Mesenchymal stem cell (in vitro differentiated cells and primary cell): ENCODE measurements at regions not wholly inside any gene's neighbourhood (a gene's known extent, or its start where the extent isn't known, plus 50 kb on each side); places are given as distances from the start of the nearest gene placed in this dataset.
"Not testable (repeated sequence)": the region's sequence is repeated elsewhere in the genome, so short reads cannot be mapped to it uniquely, and the experiment has no call there.

Experiments
- DNase-seq: peaks from one replicate; pipeline ENCODE4 v3.0.0-alpha.2; 2013
- H2AFZ ChIP-seq: one replicate; pipeline ENCODE4 v1.6.1; 2013; ENCODE audit warnings: low read depth, mild to moderate bottlenecking, control low read depth, inconsistent platforms, low read length, moderate library complexity
- H2AK5ac ChIP-seq: 2 replicates; pipeline ENCODE4 v1.6.1; 2013; ENCODE audit warnings: low read length, moderate library complexity, mild to moderate bottlenecking, inconsistent platforms; ENCODE audit not compliant: severe bottlenecking
- H2BK120ac ChIP-seq: one replicate; pipeline ENCODE4 v1.6.1; 2013; ENCODE audit warnings: low read depth, mild to moderate bottlenecking, inconsistent platforms, low read length, moderate library complexity
- H2BK12ac ChIP-seq, 2 experiments: one replicate each; pipeline ENCODE4 v1.6.1; 2013; ENCODE audit warnings: inconsistent platforms in 2 of 2, low read length in 2 of 2, mild to moderate bottlenecking in 2 of 2, moderate library complexity in 2 of 2, control low read depth in 1 of 2
- H2BK15ac ChIP-seq: one replicate; pipeline ENCODE4 v1.6.1; 2013; ENCODE audit warnings: mild to moderate bottlenecking, low read depth, inconsistent platforms; ENCODE audit not compliant: poor library complexity, severe bottlenecking
- H2BK5ac ChIP-seq: 2 replicates; pipeline ENCODE4 v1.6.1; 2013; ENCODE audit warnings: low read depth, mild to moderate bottlenecking, low read length, control low read depth, inconsistent platforms; ENCODE audit not compliant: poor library complexity, severe bottlenecking
- H3K14ac ChIP-seq, 2 experiments: one replicate each; pipeline ENCODE4 v1.6.1; 2013; ENCODE audit warnings: inconsistent platforms in 2 of 2, low read length in 2 of 2, control low read depth in 1 of 2, mild to moderate bottlenecking in 1 of 2, moderate library complexity in 1 of 2
- H3K18ac ChIP-seq, 2 experiments: one replicate each; pipeline ENCODE4 v1.6.1; 2013; ENCODE audit warnings: inconsistent platforms in 2 of 2, low read length in 2 of 2, control low read depth in 1 of 2, low read depth in 1 of 2, mild to moderate bottlenecking in 1 of 2
- H3K23ac ChIP-seq, 2 experiments: one replicate each; pipeline ENCODE4 v1.6.1; 2013; ENCODE audit warnings: inconsistent platforms in 2 of 2, low read length in 2 of 2, mild to moderate bottlenecking in 2 of 2, moderate library complexity in 2 of 2, control low read depth in 1 of 2
- H3K27ac ChIP-seq: 2 replicates; pipeline ENCODE4 v1.5.1; 2013; ENCODE audit warnings: mild to moderate bottlenecking, moderate library complexity, low read length, control low read depth, inconsistent platforms; ENCODE audit not compliant: poor library complexity, severe bottlenecking
- H3K27me3 ChIP-seq, 2 experiments: 2 replicates each; pipeline versions ENCODE4 v1.6.1 to v1.7.0; 2013; ENCODE audit warnings: low read length in 2 of 2, mild to moderate bottlenecking in 2 of 2, moderate library complexity in 2 of 2, control low read depth in 1 of 2, inconsistent platforms in 1 of 2; ENCODE audit not compliant: control insufficient read depth in 1 of 2, insufficient read depth in 1 of 2
- H3K36me3 ChIP-seq, 2 experiments: 2 replicates each; pipeline versions ENCODE4 v1.6.1 to v1.7.0; 2013; ENCODE audit warnings: low read length in 2 of 2, control low read depth in 1 of 2, inconsistent platforms in 1 of 2, low read depth in 1 of 2, mild to moderate bottlenecking in 1 of 2; ENCODE audit not compliant: insufficient read depth in 2 of 2, control insufficient read depth in 1 of 2
- H3K4ac ChIP-seq, 2 experiments: one replicate each; pipeline ENCODE4 v1.6.1; 2013; ENCODE audit warnings: inconsistent platforms in 2 of 2, low read length in 2 of 2, mild to moderate bottlenecking in 2 of 2, moderate library complexity in 2 of 2, control low read depth in 1 of 2, low read depth in 1 of 2
- H3K4me1 ChIP-seq: 2 replicates; pipeline ENCODE4 v1.6.1; 2013; ENCODE audit warnings: low read depth, low read length, control low read depth; ENCODE audit not compliant: control insufficient read depth, insufficient read depth
- H3K4me2 ChIP-seq: 2 replicates; pipeline ENCODE4 v1.6.1; 2013; ENCODE audit warnings: low read length, mild to moderate bottlenecking, inconsistent platforms; ENCODE audit not compliant: poor library complexity, severe bottlenecking
- H3K4me3 ChIP-seq, 2 experiments: 2 replicates each; pipeline versions ENCODE4 v1.5.1 to v1.7.0; 2013; ENCODE audit warnings: low read length in 2 of 2, mild to moderate bottlenecking in 2 of 2, control low read depth in 1 of 2, low read depth in 1 of 2; ENCODE audit not compliant: insufficient read depth in 1 of 2
- H3K79me1 ChIP-seq: replicated peaks from 2 replicates; pipeline ENCODE4 v1.6.1; 2013; ENCODE audit warnings: mild to moderate bottlenecking, control low read depth, low read length, inconsistent platforms; ENCODE audit not compliant: poor library complexity, severe bottlenecking
- H3K9ac ChIP-seq: 2 replicates; pipeline ENCODE4 v1.7.0; 2013; ENCODE audit warnings: mild to moderate bottlenecking, low read length, moderate library complexity
- H3K9me3 ChIP-seq: 2 replicates; pipeline ENCODE4 v1.7.0; 2013; ENCODE audit warnings: mild to moderate bottlenecking, low read length; ENCODE audit not compliant: control insufficient read depth
- H4K8ac ChIP-seq: one replicate; pipeline ENCODE4 v1.6.1; 2013; ENCODE audit warnings: inconsistent platforms, mild to moderate bottlenecking, low read length, moderate library complexity
- H4K91ac ChIP-seq: one replicate; pipeline ENCODE4 v1.6.1; 2013; ENCODE audit warnings: mild to moderate bottlenecking, low read length, inconsistent platforms
- WGBS: methylation state at CpG from one replicate; pipeline ENCODE4 v1.1.7; 2013; ENCODE audit warnings: mixed read lengths; 5-methylcytosine and 5-hydroxymethylcytosine counted together

- WGBS = no CpG with 5 or more reads among the region's 9 CpGs
Observed at GRCh38 chr12:16541-16940, 50.0 kb upstream of the IQSEC3 start.

More at GRCh38 chr12:16541-16940, 50.0 kb upstream of the IQSEC3 start:
- not testable (repeated sequence) for DNase-seq, H3K27me3 ChIP-seq, H4K91ac ChIP-seq, H4K8ac ChIP-seq, H2BK12ac ChIP-seq, H3K23ac ChIP-seq, H3K4me2 ChIP-seq, H3K79me1 ChIP-seq, H3K9me3 ChIP-seq, H3K27ac ChIP-seq, H2BK5ac ChIP-seq, H2BK120ac ChIP-seq, H3K4me1 ChIP-seq, H2AK5ac ChIP-seq, H3K18ac ChIP-seq, H3K4me3 ChIP-seq, H3K9ac ChIP-seq, H2AFZ ChIP-seq, H2BK15ac ChIP-seq, H3K14ac ChIP-seq, H3K4ac ChIP-seq
- peaks cover 11 to 40% of the 10 kb centered on the region in 2 experiments for H3K36me3 ChIP-seq
